Right cardiac atrium (tissue), 5 donors: ENCODE measurements at regions not wholly inside any gene's neighbourhood (a gene's known extent, or its start where the extent isn't known, plus 50 kb on each side); places are given as distances from the start of the nearest gene placed in this dataset.

Source experiments
- ATAC-seq, 2 donors: fragments of 200-7000 bp; cut with Tn5 transposase; one replicate each; pipeline versions ENCODE4 v1.8.0 to v1.9.1; 2020; ENCODE audit warnings: moderate library complexity in 2 of 2, mild to moderate bottlenecking in 1 of 2
- DNase-seq, 3 donors: peaks; one replicate each; pipeline ENCODE4 v3.0.0-alpha.2; 2020
- H3K27ac ChIP-seq: one replicate; pipeline ENCODE4 v1.5.1; 2013; ENCODE audit warnings: mild to moderate bottlenecking, low read length, control low read depth, moderate library complexity
- H3K27me3 ChIP-seq: one replicate; pipeline ENCODE4 v1.6.1; 2013; ENCODE audit not compliant: control insufficient read depth, insufficient read depth
- H3K4me1 ChIP-seq: one replicate; pipeline ENCODE4 v1.6.1; 2013; ENCODE audit warnings: low read length; ENCODE audit not compliant: control insufficient read depth, insufficient read depth
- H3K4me3 ChIP-seq: one replicate; pipeline ENCODE4 v1.5.1; 2013; ENCODE audit warnings: low read length, control low read depth
- H3K9me3 ChIP-seq: one replicate; pipeline ENCODE4 v1.6.1; 2013; ENCODE audit warnings: low read length; ENCODE audit not compliant: control insufficient read depth
- WGBS: extraction: QIAGEN DNeasy Blood & Tissue Kit; methylation state at CpG from one replicate; pipeline ENCODE4 v1.1.7; 2013; 5-methylcytosine and 5-hydroxymethylcytosine counted together
- intact Hi-C, 4 donors: fragments of 100-400 bp; cut with DNase I; formaldehyde crosslinking; loops; one replicate each; pipeline versions ENCODE4 v1.11.0 to v1.14.0; 2022 to 2023
- donor health status: healthy with polysubstance abuse.
- donor health status: DM: no; HTN: yes; CAD: no.
- donor health status: DM: no; HTN: no; CAD: no.
- donor health status: DM: no; HTN: yes; CAD: no; lungs with severe emphysema.
- donor health status: DM: yes; HTN: yes; CAD: no.

- no peak overlapping the region for H3K27ac ChIP-seq
- intact Hi-C loops = no loop called here
- no peak for DNase-seq
- H3K4me3 ChIP-seq = no peak overlapping the region
- no peaks in the 10 kb centered on the region for H3K9me3 ChIP-seq
- 82% methylated on average over 6 of the region's 6 CpGs for WGBS
- H3K4me1 ChIP-seq = no peaks in the 10 kb centered on the region
- ATAC-seq = no peak
- H3K27me3 ChIP-seq = no peaks in the 10 kb centered on the region
Measured at GRCh38 chr10:15462253-15462897, 91.3 kb upstream of the FAM171A1 start.

GRCh38 chr10:15461353-15462108, 90.4 kb upstream of the FAM171A1 start:
- ATAC-seq = peak; percentile 79 to 91
- Histone ChIP-seq H3K9me3 (no peaks in the 10 kb centered on the region), H3K27ac (no peak overlapping the region), H3K27me3 (no peaks in the 10 kb centered on the region), H3K4me1 (no peaks in the 10 kb centered on the region), H3K4me3 (no peak overlapping the region)
- intact Hi-C loops = no loop called here
- DNase-seq = peak in 2 of 3 donors; percentile 50 to 62
- 33% methylated on average over 9 of the region's 9 CpGs for WGBS

- WGBS = 83% methylated on average over 3 of the region's 3 CpGs
- intact Hi-C loops = no loop called here
- H3K9me3 ChIP-seq = no peaks in the 10 kb centered on the region
- ATAC-seq = no peak
- H3K27ac ChIP-seq = no peak overlapping the region
- no peaks in the 10 kb centered on the region for H3K4me1 ChIP-seq
- DNase-seq = no peak
- no peaks in the 10 kb centered on the region for H3K27me3 ChIP-seq
- H3K4me3 ChIP-seq = no peak overlapping the region
Measured at GRCh38 chr10:15460661-15461060, 89.6 kb upstream of the FAM171A1 start.

- no peaks in the 10 kb centered on the region for H3K27me3 ChIP-seq
- DNase-seq (no peak), ATAC-seq (no peak)
- no peaks in the 10 kb centered on the region for H3K4me1 ChIP-seq
- H3K9me3 ChIP-seq = no peaks in the 10 kb centered on the region
- 96% methylated on average over 1 of the region's 1 CpG for WGBS
- H3K27ac ChIP-seq = no peak overlapping the region
- intact Hi-C loops = no loop called here
- no peak overlapping the region for H3K4me3 ChIP-seq
Measured at GRCh38 chr10:15459218-15459617, 88.1 kb upstream of the FAM171A1 start.

DNA sequence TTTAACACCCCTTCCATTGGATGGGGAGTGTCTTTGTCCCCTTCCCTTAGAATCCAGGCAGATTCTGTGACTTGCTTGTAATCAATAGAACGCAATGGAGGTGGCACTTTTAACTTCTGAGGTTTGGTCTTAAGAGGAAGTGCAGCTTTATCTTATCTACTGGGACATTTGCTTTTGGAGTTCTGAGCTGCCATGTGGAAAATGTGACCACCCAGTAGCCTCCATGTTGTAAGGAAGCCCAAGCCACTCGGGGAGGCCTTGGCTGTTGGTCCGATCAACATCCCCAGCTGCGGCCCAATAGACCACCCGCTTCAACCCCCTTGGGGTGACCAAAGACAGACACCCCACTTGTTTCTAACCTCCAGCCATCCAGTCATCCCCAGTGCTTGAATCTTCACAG, 86.3 kb upstream of the FAM171A1 start:
- intact Hi-C loops = no loop called here
- Histone ChIP-seq H3K27me3 (no peaks in the 10 kb centered on the region), H3K4me3 (no peak overlapping the region), H3K4me1 (no peaks in the 10 kb centered on the region), H3K9me3 (no peaks in the 10 kb centered on the region), H3K27ac (no peak overlapping the region)
- 98% methylated on average over 5 of the region's 5 CpGs for WGBS
- DNase-seq (no peak), ATAC-seq (no peak)

DNA sequence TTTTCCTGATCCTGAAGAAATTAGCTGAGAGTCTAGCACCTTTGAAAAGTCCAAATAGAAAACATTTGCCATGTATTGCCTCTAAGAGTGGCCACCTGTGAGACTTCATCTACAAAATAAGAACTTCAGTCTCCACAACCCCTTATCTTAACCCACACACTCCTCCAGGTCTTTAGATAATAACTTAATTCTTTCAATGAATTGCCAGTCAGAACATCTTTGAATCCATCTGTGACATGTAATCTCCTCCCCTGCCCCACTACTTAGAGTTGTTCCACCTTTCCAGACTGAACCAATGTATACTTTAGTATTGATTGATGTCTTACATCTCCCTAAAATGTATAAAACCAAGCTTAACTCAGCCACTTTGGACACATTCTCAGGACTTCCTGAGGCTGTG, 84.4 kb upstream of the FAM171A1 start:
- Histone ChIP-seq H3K27ac (no peak overlapping the region), H3K4me3 (no peak overlapping the region)
- intact Hi-C loops = no loop called here

DNA sequence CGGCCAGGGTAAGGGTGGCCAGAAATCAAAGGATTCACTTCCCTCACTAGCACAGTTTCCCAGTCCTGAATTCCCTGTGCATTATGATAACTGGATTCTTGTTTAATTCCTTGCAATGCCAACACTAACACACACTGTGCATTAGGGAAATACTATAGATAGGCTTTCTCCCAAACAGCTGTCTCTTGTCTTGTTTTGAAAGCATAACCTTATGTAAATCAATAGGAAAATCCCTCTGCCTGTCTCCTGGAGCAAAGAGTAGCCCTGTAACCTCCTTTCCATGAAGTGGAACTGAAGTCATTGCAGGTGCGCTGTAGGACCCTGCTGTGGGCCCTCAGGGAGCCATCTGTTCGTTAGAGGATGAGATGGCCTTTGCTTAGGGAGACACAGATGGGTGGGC, 82.8 kb upstream of the FAM171A1 start:
- intact Hi-C loops = no loop called here
- H3K27ac ChIP-seq = no peak overlapping the region
- 75% methylated on average over 3 of the region's 3 CpGs for WGBS
- no peak overlapping the region for H3K4me3 ChIP-seq
- H3K4me1 ChIP-seq = no peaks in the 10 kb centered on the region
- no peaks in the 10 kb centered on the region for H3K27me3 ChIP-seq
- no peaks in the 10 kb centered on the region for H3K9me3 ChIP-seq
- DNase-seq (no peak), ATAC-seq (peak in 1 of 2 donors; percentile 23)

More for the DNA sequence above, 84.4 kb upstream of the FAM171A1 start:
- H3K4me1 ChIP-seq = no peaks in the 10 kb centered on the region
- H3K27me3 ChIP-seq = no peaks in the 10 kb centered on the region
- no peak for DNase-seq
- no peak for ATAC-seq
- H3K9me3 ChIP-seq = no peaks in the 10 kb centered on the region

DNA sequence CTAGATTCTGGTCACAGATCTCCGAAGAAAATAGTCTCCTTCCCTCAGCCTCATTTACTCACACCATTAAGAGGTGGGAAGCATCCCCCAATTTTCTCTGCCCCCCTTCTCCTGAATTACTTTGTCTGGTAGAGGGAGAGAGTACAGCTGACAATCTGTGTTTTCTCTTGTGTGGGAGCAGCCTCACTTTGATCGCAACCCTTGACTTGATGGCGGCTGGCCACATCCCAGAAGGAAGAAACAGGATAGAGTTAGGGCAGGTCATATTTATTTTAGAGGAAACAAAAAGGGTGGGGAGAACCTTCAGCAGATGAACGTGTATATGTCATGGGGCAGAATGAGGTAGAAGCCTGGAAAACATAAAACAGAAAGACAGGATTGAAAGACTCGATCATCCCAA, 82.4 kb upstream of the FAM171A1 start:
- WGBS = 44% methylated on average over 5 of the region's 5 CpGs
- peak in 1 of 2 donors; percentile 80 for ATAC-seq
- Histone ChIP-seq H3K27me3 (no peaks in the 10 kb centered on the region), H3K4me3 (no peak overlapping the region), H3K4me1 (no peaks in the 10 kb centered on the region), H3K27ac (no peak overlapping the region), H3K9me3 (no peaks in the 10 kb centered on the region)
- intact Hi-C loops = no loop called here
- no peak for DNase-seq

DNA sequence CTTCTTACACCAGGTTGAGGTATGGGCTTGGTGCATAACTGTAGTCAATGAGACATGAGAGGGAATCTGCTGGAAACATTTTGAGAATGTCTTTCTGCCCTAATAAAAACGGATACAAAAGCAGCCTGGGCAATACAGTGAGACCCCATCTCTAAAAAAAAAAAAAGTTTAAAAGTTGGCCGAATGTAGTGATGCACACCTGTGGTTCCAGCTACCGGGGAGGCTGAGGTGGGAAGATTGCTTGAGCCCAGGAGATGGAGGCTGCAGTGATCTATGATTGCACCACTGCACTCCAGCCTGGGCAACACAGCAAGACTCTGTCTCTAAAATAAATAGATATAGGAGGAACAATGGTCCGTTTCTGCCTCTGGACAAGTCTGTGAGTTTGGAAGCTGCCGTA, 81.5 kb upstream of the FAM171A1 start:
- Histone ChIP-seq H3K9me3 (no peaks in the 10 kb centered on the region), H3K27me3 (no peaks in the 10 kb centered on the region), H3K4me1 (no peaks in the 10 kb centered on the region), H3K27ac (no peak overlapping the region), H3K4me3 (no peak overlapping the region)
- intact Hi-C loops = no loop called here
- 88% methylated on average over 5 of the region's 5 CpGs for WGBS
- DNase-seq (no peak), ATAC-seq (no peak)

DNA sequence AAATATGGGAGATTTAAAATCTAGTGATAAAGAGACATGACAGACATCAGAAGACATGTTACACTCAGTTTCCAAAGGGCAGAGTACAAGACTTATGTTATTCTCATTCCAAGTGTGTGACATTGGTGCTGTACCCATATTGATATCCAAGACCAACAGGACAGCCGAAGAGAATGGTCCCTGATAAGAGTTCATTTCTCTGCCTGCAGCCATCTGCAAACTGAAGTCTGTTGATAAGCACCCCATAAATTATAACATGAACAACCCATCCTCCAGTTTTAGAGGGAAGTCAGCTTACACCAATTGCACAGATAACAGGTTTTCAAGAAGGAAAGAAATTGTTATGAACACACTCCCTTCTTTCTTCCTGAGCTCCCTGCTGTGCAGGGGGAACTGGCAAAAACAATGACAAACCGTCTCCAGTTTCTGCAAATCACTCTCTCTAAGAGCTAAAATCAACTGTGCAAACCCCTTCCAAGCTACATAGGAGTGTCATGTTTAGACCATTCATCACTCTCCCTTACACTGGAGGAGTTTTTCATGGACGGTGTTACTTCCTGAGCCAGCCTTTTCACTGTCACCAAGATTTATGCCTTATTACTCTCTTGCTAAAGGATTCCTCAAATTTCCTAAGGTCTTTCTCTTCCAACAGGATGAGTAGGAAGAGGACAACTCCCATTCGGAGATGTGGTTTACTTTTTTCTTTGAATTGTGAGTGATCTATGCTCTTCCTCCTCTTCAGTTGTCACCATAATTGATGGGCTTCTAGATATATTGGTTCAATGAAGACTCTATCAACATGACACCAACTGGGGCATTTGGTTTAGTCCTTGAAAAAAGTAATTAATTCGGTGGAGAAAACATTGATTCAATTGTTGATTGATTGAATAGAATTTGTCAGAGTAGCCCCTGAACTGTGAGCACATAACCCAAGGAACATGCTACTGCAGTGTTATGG, 80.3 kb upstream of the FAM171A1 start:
- WGBS = 36% methylated on average over 5 of the region's 5 CpGs
- DNase-seq = no peak
- Histone ChIP-seq H3K27ac (no peak overlapping the region), H3K9me3 (no peaks in the 10 kb centered on the region), H3K4me3 (no peak overlapping the region), H3K4me1 (no peaks in the 10 kb centered on the region), H3K27me3 (no peaks in the 10 kb centered on the region)
- ATAC-seq = peak in 1 of 2 donors; percentile 58
- intact Hi-C loops = no loop called here

DNA sequence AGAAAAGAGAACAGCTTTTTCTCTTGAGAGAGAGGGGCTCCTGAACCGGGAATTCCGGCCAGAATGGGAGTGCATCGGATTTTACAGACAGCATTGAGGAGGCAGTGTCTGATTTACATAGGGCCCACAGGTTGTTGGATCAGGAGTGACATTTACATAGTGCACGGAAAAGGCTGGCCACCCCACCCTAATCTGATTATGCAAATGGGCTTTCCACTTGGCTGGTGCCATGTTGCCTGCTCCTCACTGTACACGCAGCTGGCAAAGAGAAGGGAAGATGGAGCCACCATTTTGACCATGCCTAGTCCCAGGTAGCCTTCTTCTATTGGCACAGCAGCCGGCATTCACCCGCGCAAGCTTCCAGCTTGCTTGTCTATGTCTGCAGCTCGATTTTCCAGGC, 77.5 kb upstream of the FAM171A1 start:
- WGBS = 94% methylated on average over 9 of the region's 9 CpGs
- Histone ChIP-seq H3K9me3 (no peaks in the 10 kb centered on the region), H3K4me1 (no peaks in the 10 kb centered on the region), H3K27me3 (no peaks in the 10 kb centered on the region), H3K4me3 (no peak overlapping the region), H3K27ac (no peak overlapping the region)
- DNase-seq (no peak), ATAC-seq (no peak)
- intact Hi-C loops = no loop called here
